Renal cortical epithelial cell (primary cell): ENCODE measurements at regions not wholly inside any gene's neighbourhood (a gene's known extent, or its start where the extent isn't known, plus 50 kb on each side); places are given as distances from the start of the nearest gene placed in this dataset.
A peak's percentile ranks its signal among the peaks of the same experiment; 100 is the strongest.
"Not testable (repeated sequence)": the region's sequence is repeated elsewhere in the genome, so short reads cannot be mapped to it uniquely, and the experiment has no call there.

Source experiments
- DNase-seq: peaks from one replicate; pipeline ENCODE4 v3.0.0-alpha.2; 2011; ENCODE audit warnings: low read depth

DNA sequence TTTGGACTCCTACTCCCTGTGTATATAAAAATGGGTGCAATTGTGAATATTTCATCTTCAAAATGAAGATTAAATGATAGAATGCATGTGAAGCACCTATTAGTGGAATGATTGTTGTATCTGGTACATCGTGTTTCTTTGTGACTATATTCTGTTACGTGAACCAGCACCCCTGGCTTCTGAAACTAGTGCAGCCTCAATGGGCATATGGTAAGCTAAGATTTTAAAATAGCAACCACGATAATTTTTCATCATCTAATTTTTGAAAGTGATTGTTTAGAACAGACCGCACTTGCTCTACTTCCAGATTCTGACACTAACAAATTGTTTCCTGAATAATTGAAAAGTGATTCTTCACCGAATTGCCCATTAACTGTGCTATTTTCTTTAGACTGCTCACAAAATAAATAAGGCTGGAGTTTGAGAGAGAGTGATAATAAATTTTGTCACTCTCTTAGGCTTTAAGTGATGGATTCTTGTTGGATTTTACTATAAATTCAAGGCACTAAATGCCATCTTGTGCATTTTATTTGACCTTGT lies 806.1 kb upstream of the LRATD1 start:
- no peak for DNase-seq

DNA sequence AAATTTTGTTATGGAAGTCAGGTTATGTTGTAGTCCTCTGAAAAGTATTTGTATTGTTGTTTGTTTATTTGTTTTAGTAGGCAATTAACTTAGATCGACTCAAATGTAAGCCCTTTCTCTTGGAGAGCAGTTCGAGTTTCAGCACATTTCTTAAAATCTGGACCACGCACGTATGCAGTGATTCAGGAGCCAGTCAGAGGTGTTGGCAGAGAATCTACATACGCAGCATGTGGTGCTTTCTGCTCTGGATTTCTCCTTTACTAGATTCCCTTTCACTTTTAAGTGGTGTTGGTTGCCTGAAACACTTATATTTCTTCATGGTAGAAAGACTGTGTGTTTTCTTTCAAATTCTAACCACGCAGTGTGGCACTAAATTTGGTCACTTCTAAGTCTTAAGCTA lies 773.9 kb upstream of the LRATD1 start:
- DNase-seq: peak; percentile 1

DNA sequence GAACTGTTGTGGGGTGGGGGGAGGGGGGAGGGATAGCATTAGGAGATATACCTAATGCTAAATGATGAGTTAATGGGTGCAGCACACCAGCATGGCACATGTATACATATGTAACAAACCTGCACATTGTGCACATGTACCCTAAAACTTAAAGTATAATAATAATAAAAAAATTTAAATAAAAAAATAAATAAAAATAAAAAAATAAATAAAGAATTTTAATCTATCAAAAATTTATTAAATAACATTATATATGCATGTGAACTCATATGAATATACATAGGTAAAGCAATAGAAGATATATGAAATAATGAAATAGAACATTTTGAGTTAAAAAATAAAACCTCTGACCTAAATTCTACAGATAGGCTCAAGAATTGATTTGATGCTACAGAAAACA lies 764.2 kb upstream of the LRATD1 start:
- DNase-seq: not testable (repeated sequence)

DNA sequence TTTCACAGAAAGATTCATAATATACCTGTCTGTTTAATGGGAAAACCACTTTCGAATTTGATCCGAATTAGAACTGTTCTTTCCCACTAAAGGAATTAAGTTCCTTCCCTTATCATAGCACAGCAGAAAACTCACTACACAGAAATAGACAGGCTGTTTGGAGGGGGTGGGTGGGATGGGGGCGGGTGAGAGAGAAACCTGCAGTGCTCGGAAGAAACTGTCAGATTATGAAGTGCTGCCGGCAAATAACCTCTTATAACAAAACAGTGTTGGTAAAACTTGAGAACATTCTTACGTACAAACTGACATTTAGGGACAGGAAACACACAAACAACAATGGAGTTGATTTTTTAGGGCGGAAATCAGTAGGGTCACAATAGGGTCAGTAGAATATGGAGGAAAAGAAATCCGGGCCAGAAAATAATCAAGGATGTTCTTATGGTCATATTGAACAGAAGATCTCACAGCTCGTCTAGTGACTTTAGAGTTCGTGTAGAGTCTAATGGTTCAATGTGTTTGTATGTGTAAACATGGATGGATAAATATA lies 756.0 kb upstream of the LRATD1 start:
- no peak for DNase-seq

DNA sequence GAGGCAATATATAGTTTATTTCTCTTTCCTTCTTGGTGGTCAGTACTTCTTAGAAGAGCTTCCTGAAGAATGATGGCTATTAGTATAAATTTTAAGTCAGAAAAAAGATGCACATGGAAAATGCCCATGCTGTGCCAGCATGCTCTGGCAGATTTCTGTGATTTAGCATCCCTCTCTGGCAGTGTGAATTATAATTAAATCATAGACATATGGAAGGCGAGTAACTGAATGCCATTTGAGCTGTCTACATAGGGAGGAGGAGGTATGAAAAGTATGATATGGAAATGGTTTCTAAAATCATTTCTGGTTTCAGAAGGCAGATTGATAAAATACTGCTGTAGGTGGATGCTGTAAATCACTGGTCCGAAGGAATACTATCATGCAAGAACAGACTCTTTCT lies 754.9 kb upstream of the LRATD1 start:
- DNase-seq: no peak

DNA sequence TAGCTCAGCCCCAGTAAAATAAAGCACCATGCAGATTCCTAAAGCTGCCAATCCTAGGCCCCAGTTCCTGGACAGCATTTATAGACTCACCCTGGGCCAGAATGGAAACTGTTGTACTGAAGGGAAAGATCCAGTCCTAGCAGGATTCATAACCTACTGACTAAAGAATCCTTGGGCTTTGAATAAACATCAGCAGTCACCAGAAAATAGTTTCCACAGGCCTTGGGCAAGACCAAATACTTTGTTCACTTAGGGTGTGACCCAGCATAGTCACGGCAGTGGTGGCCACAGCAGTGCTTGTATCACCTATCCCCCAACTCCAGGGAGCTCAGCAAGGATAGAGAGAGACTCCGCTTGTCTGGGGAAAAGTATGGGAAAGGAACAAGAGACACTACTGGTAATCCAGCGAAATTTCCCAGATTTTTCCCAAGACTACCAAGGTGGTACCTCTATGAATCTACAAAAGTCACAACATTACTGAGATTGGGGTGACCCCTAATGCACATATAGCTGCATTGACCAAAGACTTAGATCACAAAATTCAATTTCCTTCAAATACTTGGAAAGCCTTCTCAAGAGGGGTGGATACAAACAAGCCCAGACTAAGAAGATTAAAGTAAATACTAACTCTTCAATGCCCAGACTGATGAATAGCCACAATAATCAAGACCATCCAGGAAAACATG lies 748.1 kb upstream of the LRATD1 start:
- DNase-seq: peak; percentile 62

DNA sequence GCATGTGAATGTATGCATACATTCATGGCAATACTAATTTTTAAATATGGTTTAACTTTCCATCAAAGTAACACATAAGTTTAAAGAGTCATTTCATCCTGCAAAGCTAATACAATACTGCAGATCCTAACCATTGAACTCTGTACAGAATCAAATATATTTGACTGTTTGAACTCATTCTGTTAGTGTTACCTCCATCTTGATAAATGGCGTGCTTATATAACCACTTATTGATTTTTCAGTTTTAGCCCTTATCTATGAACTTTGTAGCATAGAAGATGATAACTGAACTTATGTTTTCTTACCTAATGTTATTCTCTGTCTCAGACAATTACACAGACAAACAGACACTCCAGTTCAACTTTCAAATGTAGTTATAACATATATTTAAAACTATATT lies 731.0 kb upstream of the LRATD1 start:
- DNase-seq: no peak

DNA sequence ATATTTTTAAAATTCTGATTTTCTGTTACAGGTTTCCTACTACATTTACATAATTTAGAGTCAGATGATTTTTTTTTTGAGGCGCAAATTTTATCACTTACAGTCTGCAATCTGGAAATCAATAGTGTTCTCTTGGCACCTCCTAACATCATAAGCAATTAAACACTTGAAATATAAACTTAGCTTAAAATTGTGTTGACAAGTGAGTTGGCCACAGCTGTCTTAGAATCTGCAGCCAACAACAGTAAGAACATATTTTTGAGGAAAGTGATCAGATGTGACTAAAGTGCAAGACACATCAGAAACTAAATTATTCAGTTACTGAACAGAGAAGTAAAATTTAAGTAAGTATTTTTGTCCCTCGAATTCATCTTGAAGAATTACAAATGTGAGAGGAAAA lies 726.7 kb upstream of the LRATD1 start:
- no peak for DNase-seq

DNA sequence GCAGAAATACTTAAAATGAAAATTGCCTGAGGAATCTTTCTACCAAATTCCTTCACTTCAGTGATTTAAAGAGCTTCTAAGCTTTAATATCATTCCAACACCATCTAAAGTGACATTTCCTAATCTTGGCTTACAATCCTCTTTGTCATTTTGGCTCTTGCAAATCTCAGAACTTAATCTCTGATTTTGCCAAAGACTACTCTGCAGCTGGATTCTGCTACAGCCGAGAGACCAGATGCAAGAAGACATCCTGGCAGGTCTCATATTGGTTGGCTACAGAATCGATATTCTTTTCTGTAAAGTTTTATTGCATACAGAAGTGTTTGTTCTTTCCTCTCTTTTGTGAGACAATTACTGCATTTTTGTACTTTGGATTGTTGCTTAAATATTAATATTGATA lies 716.5 kb upstream of the LRATD1 start:
- DNase-seq: no peak

DNA sequence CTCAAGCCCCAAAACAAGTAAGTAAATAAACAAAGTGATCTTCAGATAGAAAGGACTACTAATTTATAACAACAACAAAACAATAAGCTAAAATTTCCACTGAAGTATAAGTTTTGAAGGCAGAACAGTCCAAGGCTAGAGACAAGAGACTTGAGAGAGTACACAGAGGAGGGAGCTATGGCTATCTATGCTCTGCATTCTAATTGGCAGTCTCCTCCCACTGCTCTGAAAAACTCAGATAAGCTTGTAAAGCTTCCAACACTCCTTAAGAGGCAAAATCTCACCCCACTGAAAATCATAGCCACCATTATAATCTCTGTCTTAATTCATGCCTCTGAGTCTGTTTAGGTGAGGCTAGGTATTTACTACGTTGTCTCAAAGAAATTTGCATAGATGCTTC lies 714.6 kb upstream of the LRATD1 start:
- no peak for DNase-seq

DNA sequence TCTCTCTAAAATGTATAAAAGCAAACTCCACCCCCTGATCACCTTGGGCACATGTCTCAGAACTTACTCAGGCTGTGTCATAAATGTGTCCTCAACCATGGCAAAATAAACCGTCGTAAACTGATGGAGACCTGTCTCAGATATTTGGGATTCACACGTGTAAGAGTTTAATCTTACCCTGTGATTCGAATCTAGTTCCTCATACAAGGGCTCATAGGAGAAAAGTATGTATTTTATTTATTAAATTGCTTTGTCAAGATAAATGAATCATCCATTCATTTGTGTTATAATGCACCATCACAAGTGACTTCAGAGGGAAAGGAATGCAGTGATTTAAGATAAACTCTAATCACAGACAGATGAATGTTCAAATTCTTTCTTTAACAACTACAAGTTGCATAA lies 712.5 kb upstream of the LRATD1 start:
- peak; percentile 21 for DNase-seq

DNA sequence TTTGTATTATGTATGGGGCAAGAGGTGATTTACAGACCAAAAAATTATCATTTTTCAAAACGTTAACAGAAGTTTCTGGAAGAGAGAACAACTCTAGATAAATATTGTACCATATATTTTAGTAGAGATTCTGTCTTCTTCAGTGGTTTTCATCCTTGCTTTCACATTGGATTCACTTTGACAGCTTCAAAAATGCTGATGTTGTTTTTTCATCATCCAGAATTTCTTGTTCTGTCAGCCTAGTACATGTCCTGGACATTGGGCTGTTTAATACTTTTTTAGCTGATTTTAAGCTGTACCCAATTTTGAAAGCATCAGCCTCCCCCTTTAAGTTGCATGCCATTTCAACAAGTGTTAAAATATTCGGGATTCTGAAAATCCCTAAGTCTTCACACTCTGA lies 711.3 kb upstream of the LRATD1 start:
- DNase-seq: no peak

DNA sequence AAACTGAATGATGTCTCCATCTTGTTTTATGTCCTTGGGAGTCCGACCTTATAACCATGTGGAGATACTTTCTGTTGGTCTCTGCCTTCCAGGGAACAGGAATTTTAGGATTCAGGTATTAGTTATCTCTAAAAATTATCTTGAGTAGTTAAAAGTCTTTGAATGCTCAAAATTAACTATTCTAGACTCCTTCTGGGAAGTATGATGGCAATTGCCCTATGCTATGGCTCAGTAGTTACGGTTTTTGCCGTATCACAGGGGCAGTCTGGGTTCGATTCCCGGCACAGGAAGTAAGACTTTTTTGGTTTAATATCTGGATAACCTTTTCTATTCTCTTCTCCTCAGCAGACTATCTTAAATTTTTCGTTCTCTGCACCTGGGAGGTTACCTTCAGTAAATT lies 708.7 kb upstream of the LRATD1 start:
- no peak for DNase-seq

DNA sequence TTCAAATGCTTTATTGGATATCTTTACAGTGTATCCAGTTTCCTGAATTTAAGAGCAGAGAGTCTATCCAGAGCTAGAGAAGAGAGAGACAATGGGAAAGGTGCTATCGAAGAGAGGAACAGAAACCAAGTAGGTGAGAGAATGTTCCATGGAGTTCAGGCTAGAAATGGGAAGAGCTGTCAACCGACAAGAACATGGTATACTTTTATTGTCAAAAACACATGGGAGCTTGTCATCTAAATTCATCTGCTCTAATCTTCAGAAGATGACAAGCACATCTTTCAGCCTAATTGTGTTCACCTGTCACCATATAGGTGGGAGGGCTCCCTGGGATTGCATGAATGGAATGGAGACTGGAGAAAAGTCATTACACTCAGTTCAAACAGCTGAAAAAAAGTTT lies 690.4 kb upstream of the LRATD1 start:
- DNase-seq: no peak

DNA sequence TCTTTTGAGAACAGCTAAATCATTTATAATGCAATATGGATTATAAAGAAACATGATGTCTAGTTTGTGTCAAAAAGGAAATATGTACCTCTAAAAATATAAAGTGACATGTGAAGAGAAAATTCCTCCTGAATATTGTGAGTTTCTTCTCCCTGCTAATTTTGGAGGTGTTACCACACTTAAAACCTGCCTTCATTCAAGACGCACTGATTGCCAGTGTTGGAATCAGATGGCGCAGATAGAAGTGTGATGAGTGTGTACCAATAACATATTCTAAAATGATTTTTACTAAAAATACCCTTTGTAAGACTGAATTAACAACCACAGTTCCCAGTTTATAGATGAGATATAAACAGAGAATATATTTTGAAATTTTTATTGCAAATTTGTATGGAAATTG lies 681.8 kb upstream of the LRATD1 start:
- DNase-seq: no peak

DNA sequence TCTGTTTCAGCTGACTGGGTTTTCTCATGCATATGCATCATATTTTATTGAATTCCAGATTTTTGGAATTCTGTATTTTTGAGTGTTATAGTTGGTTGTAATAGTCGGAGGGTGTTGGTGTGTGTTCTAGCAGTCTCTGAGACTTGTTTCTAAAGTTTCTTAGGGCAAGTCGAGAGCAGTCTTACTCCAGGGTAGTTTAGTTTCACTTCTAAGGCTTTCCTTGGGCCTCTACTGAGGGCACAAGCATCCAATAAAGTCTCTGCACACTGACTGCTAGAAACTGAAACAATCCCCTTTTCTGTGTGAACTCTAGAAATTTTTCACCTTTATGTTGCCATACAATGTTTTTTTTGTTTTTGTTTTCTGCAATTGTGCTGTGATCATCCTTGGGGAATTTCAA lies 663.7 kb upstream of the LRATD1 start:
- peak; percentile 2 for DNase-seq

DNA sequence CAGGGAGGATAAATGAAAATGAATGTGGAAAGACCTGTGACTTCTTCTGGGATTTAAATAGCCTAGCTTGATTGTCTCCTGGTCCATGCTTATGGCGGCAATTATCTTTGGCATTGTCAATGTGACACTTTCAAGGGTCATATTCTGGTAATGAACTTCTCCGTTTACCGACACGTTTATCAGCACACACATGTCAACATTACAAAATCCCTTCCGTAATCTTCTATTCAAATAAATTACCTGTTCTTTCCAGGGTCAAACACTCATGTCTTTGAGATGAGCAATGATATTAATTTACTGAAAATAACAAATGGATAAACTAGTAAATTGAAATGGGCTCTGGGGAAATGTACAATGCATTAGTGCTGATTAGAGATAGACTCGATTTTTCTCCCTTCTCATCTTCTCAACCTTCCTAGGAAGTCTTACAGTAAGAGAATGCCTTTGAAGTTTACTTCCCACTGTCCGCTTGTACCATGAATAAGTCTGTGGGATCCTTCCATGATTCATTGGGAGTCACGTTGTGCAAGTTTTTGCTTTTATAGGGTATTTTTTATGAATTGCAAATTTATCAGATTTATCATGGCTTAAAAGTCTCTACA lies 646.3 kb upstream of the LRATD1 start:
- no peak for DNase-seq

DNA sequence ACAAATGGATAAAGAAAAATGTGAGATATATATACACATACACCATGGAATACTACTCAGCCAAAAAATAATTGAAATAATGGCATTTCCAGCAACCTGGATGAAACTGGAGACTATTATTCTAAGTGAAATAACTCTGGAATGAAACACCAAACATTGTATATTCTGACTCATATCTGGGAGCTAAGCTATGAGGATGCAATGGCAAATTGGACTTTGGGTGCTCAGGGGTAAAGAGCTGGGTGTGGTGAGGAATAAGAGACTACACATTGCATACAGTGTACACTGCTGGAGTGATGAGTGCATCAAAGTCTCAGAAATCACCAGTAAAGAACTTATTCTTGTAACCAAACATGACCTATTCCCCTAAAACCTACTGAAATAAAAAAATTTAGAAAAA lies 636.0 kb upstream of the LRATD1 start:
- no peak for DNase-seq

DNA sequence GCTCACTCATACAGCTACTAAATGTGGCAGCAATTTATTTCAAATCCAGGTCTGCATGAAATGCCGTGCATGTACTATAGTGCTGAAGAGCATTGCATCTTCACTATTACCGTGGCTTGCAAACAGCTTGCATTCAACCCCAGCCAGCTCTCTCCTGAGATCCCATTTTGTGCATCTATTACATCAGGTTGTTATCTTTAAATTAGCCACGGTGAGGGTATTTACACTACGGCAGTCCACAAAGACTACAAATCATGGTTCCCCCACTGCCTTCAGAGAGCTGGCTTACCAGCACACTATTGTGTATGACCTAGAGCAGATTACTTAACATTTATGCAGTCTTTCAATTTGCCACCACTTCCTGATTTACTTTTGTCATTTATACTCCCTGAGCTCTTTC lies 621.3 kb upstream of the LRATD1 start:
- no peak for DNase-seq

DNA sequence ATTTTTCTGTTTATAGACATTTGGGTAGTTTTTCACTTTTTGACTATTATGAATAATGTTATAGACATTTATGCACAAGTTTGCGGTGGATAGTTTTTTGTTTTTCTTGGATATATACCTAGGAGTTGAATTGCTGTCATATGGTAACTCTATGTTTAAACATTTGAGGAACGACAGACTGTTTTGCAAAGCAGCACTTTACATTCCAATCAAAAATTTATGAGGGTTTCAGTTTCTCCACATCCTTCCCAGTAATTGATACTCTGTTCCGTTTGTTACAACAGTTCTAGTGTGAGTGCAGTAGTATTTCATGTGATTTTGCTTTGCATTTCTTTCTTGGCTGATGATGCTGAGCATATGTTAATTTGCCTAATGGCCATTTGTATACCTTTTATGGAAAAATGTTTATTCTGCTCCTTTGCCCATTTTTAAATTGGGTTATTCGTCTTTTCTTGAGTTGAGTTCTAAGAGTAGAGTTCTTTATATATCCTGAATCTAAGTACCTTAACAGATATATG lies 617.3 kb upstream of the LRATD1 start:
- DNase-seq: no peak

DNA sequence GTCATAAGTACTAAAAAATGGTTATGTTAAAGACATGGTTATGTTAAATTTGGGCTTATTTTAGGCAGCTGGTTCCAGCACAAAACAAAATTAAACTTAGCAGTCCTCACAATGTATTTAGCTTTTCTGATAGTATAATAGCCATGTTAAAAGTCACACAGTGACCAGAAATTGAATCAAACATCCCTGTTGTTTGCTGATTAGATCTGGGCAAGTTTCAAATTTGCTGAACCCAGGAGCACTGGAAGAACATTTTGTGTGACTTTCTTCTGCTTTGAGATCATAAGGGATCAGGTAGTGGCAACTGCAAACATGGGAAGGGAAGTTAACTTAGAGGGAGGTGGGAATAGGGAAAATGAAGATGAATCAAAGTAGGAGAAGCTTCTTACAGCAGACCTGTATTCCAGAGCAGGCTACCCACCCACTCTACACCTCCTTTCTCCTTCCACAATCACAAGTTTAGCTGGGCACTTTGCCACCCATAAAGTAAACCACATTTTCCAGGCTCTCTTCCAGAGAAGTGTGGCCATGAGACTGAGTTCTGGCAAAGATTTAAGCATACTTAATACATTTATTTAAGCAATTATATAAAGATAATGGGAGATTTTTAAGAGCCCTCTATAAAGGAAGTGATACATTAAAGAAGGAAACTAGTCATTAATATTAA lies 616.1 kb upstream of the LRATD1 start:
- DNase-seq: peak; percentile 46

DNA sequence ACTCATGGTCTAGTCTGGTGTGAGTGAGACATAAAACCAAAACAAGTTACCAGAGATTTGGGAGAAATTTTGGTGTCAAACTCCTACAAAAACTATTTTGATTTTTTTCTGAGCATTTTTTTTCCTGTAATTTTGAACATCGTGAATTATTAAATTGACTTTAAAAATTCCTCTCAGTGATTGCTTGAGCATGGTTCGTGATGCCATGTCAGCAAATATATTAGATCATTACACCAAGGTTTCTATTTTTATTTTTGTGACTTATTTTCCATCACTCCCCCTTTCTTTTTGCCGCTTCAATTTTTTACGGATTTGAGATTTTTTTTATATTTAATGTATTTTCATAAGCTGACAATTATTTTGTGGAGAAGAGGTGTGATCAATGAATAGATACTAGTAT lies 613.9 kb upstream of the LRATD1 start:
- no peak for DNase-seq

DNA sequence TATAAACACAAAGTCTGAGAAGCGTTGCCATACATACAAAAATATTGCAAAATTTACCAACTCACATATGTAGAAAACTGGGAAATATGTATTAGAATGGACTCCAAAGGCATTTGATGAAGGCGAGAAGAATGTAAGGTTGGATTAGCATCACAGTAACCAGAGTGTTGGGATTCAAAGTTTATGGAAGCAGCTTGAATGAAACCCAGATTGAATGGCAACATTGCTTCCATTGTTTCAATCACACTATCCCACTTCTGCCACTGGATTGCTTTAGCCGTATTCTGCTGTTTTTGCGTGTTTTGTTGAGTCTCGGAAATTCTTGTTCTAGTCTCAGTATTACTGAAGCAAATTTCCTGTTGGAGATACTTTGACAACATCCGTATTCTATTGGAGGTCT lies 609.0 kb upstream of the LRATD1 start:
- no peak for DNase-seq
